GM12874 (cell line): ENCODE measurements at regions not wholly inside any gene's neighbourhood (a gene's known extent, or its start where the extent isn't known, plus 50 kb on each side); places are given as distances from the start of the nearest gene placed in this dataset.

Experiments used
- CTCF ChIP-seq: IDR thresholded peaks from 2 replicates; pipeline ENCODE4 v1.5.1; 2011; ENCODE audit warnings: low read depth, mild to moderate bottlenecking, control low read depth, low read length, moderate library complexity; ENCODE audit not compliant: insufficient read depth

- no peak for TF ChIP-seq CTCF
Observed at GRCh38 chr9:19918630-19919029, 129.8 kb upstream of the SLC24A2 start.

- no peak for TF ChIP-seq CTCF
Observed at GRCh38 chr9:19914044-19914443, 125.2 kb upstream of the SLC24A2 start.

- no peak for TF ChIP-seq CTCF
Observed at GRCh38 chr9:19913151-19913550, 124.3 kb upstream of the SLC24A2 start.

- no peak for TF ChIP-seq CTCF
Observed at GRCh38 chr9:19903076-19903475, 114.2 kb upstream of the SLC24A2 start.

- TF ChIP-seq CTCF, result no peak
Observed at GRCh38 chr9:19901586-19901985, 112.7 kb upstream of the SLC24A2 start.

- TF ChIP-seq CTCF, result no peak
Observed at GRCh38 chr9:19896161-19896560, 107.3 kb upstream of the SLC24A2 start.

- TF ChIP-seq CTCF, result no peak
Observed at GRCh38 chr9:19895006-19895405, 106.2 kb upstream of the SLC24A2 start.

- TF ChIP-seq CTCF, result no peak
Observed at GRCh38 chr9:19885608-19886007, 96.8 kb upstream of the SLC24A2 start.
